OCI-LY3 (cell line): ENCODE measurements at regions not wholly inside any gene's neighbourhood (a gene's known extent, or its start where the extent isn't known, plus 50 kb on each side); places are given as distances from the start of the nearest gene placed in this dataset.

Experiments used
- EZH2phosphoT487 ChIP-seq: fragments of 200-600 bp; shearing (Covaris generic); IDR thresholded peaks from 2 replicates; pipeline ENCODE4 v1.6.1; 2018; ENCODE audit warnings: antibody characterized with exemption, mixed run types, low read depth
- TF ChIP-seq, protein P1 (sequence below): fragments of 200-600, 300-600 bp; sonication (generic); IDR thresholded peaks from 2 replicates; pipeline ENCODE4 v1.5.1; 2014; ENCODE audit warnings: antibody characterized with exemption, low read length, low read depth

GRCh38 chr14:71675900-71676287 lies 256.3 kb upstream of the RGS6 start:
- TF ChIP-seq, protein P1, sequence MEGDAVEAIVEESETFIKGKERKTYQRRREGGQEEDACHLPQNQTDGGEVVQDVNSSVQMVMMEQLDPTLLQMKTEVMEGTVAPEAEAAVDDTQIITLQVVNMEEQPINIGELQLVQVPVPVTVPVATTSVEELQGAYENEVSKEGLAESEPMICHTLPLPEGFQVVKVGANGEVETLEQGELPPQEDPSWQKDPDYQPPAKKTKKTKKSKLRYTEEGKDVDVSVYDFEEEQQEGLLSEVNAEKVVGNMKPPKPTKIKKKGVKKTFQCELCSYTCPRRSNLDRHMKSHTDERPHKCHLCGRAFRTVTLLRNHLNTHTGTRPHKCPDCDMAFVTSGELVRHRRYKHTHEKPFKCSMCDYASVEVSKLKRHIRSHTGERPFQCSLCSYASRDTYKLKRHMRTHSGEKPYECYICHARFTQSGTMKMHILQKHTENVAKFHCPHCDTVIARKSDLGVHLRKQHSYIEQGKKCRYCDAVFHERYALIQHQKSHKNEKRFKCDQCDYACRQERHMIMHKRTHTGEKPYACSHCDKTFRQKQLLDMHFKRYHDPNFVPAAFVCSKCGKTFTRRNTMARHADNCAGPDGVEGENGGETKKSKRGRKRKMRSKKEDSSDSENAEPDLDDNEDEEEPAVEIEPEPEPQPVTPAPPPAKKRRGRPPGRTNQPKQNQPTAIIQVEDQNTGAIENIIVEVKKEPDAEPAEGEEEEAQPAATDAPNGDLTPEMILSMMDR = no peak
- TF ChIP-seq EZH2phosphoT487 = no peak
